Astrocyte of the cerebellum (primary cell): ENCODE measurements at regions not wholly inside any gene's neighbourhood (a gene's known extent, or its start where the extent isn't known, plus 50 kb on each side); places are given as distances from the start of the nearest gene placed in this dataset.

Experiments
- DNase-seq: peaks from one replicate; pipeline ENCODE4 v3.0.0-alpha.2; 2011; ENCODE audit warnings: low read depth
- H3K4me3 ChIP-seq: 2 replicates; pipeline ENCODE4 v1.5.1; 2011; ENCODE audit warnings: mild to moderate bottlenecking, low read depth, low read length, moderate library complexity
- in situ Hi-C: cut with HindIII; loops from 2 replicates; pipeline ENCODE4 v1.10.0; 2017; ENCODE audit warnings: low sequenced_read_pairs
- TF ChIP-seq, protein P1 (sequence below): IDR thresholded peaks from 2 replicates; pipeline ENCODE4 v1.5.1; 2012; ENCODE audit warnings: low read length, low read depth, moderate library complexity, mild to moderate bottlenecking; ENCODE audit errors: missing control alignments

DNA sequence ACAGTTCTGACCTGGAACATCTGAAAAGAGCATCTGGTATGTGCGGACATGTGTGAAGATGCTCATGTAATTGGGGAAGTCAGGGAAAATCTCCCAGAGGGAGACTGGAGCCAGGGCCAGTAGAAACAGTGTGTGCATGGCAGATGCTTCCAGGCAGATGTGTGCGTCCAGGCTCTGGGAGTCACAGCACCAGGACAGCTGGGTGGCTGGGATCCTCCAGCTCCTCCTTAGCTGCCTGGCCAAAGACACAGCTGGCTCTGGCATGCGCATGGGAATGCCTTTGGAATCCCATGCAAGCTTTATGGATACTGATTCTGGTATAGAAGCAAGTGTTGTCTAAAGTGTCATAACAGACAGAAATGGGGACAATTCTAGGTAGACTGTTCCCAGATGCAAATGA is 369.7 kb downstream of the INSIG2 start:
- in situ Hi-C loops = no loop called here
- no peak overlapping the region for H3K4me3 ChIP-seq
- TF ChIP-seq, protein P1, sequence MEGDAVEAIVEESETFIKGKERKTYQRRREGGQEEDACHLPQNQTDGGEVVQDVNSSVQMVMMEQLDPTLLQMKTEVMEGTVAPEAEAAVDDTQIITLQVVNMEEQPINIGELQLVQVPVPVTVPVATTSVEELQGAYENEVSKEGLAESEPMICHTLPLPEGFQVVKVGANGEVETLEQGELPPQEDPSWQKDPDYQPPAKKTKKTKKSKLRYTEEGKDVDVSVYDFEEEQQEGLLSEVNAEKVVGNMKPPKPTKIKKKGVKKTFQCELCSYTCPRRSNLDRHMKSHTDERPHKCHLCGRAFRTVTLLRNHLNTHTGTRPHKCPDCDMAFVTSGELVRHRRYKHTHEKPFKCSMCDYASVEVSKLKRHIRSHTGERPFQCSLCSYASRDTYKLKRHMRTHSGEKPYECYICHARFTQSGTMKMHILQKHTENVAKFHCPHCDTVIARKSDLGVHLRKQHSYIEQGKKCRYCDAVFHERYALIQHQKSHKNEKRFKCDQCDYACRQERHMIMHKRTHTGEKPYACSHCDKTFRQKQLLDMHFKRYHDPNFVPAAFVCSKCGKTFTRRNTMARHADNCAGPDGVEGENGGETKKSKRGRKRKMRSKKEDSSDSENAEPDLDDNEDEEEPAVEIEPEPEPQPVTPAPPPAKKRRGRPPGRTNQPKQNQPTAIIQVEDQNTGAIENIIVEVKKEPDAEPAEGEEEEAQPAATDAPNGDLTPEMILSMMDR = no peak
- DNase-seq = no peak

DNA sequence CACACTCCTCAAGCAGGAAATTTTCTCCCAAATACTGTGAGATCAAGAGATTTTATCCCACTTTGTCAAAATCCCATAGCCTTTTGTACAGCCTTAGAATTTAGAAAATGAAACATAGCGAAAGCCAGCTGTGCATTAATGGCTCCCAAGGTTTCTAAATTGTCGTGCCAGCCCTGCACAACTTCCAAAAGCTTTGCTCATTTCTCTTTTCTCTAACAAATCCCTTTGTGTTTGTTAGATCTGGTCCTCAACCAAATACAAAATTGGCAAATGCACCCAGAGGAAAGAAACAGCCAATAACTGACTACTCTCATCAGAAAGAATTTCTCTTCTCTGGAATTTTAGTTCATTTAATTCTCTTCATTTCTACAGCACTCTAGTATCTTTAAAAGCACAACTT is 361.1 kb downstream of the INSIG2 start:
- no peak for DNase-seq
- in situ Hi-C loops = no loop called here
- no peak overlapping the region for H3K4me3 ChIP-seq
- TF ChIP-seq, protein P1 = no peak

DNA sequence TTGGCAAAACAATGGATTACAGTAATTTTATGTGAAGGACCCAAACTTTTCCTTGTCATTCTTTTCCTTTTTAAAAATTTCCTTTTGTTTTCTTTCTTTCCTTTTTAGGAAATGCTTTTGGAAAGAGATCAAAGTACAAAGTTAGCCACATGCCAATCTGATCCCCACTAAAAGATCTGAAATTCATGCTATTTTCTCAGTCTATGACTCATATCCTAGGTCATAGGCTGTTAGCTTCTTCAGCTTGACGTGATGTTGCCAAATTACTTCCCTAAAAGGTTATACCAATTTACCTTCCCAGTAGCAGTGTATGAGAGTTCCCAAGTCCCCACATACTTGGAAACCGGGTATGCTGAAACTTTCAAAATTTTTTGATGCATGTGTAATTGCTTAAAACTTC is 355.3 kb downstream of the INSIG2 start:
- peak; percentile 56 for DNase-seq
- H3K4me3 ChIP-seq = no peak overlapping the region
- in situ Hi-C loops = no loop called here
- TF ChIP-seq, protein P1 = no peak

DNA sequence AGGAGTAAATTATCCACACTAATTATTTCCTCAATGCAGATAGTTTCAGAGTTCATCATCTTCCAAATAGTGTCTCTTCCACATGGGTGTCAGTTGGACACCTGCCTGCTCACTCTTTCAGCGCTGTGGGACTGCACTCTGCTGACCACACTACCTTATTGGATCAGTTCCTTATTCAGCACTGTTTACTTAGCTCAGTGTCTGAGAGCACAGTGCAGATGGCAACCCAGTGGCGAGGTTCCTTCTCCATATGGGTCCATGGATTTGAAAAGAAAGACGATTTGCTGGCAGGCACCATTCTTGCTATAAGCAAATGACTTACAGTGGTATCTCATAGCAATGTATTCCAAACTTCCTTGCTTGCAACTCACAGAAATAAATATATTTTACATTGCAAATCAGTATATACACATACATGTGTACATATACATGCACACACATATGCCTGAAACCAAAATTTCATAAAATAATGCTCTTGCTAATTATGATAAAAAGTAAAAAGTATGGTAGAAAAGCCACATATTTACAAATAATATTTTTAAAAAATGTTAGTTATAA is 354.8 kb downstream of the INSIG2 start:
- no peak for DNase-seq
- no peak overlapping the region for H3K4me3 ChIP-seq
- in situ Hi-C loops = no loop called here
- TF ChIP-seq, protein P1 = no peak

DNA sequence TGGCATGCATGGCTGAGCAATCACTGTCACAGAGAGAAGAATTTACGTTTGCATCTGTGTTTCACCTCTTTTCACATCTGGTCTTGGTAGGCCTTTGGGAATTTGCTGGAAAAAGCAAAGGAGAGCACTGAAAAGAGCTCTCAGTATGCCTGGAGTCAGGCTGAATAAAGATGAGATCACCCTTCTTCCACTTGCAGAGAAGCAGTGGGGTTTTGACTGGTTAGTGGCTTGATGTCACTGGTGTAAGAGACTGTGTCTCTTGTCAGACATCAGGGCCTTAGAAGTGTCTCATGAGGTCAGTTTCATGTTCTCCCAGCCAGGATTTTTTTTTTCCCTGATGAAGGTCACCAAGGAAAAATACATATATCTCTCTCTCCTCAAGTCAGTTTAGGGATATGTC is 353.8 kb downstream of the INSIG2 start:
- DNase-seq = no peak
- TF ChIP-seq, protein P1 = no peak
- in situ Hi-C loops = no loop called here
- H3K4me3 ChIP-seq = no peak overlapping the region

DNA sequence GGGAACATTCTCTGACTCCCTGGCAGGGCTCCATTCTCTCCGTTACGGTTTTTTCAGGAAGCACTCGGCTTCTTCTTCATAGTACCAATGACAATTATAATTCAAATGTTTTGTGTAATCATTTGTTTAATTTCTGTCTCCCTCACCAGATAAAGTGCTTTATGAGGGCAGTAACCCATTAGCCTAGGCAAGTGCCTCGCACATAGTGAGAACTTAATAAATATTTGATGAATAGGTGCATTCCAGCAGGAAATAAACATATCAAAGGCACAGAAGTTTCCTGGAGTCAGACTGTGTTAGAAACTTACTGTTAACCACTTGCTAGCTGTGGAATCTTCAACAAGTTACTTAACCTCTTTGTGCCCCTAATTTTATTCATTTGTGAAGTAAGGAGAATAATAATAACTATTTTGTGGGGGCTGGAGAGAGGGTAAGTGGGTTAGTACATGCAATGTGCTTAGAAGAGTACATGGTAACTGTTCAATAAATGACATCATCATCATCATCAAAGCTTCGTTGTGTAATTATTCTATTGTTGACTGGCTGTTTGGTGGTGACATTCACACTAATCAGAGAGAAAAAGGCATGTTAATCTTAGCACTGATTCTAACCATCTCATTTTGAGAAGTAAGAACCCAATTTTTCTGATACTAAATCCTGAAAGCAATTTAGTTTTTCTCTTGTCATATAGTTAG is 352.3 kb downstream of the INSIG2 start:
- no peak for DNase-seq
- no peak overlapping the region for H3K4me3 ChIP-seq
- TF ChIP-seq, protein P1 = no peak
- in situ Hi-C loops = no loop called here
